Embryonic facial prominence (tissue), 1 donor: ENCODE measurements at regions not wholly inside any gene's neighbourhood (a gene's known extent, or its start where the extent isn't known, plus 50 kb on each side); places are given as distances from the start of the nearest gene placed in this dataset.

ENCODE experiments used
- DNase-seq: peaks from one replicate; pipeline ENCODE4 v3.0.0-alpha.2; 2016; ENCODE audit errors: extremely low spot score

- no peak for DNase-seq
Measured at GRCh38 chr6:33950891-33951889, 147.4 kb upstream of the MLN start.

GRCh38 chr6:33950472-33950881 is 146.7 kb upstream of the MLN start:
- no peak for DNase-seq

GRCh38 chr6:33949877-33950435 is 146.2 kb upstream of the MLN start:
- DNase-seq: no peak

GRCh38 chr6:33949111-33949510 is 145.3 kb upstream of the MLN start:
- DNase-seq: no peak

- no peak for DNase-seq
Measured at GRCh38 chr6:33947916-33948594, 144.3 kb upstream of the MLN start.

- DNase-seq: no peak
Measured at GRCh38 chr6:33947047-33947446, 143.2 kb upstream of the MLN start.

GRCh38 chr6:33945931-33946330 is 142.1 kb upstream of the MLN start:
- DNase-seq: no peak

- DNase-seq: no peak
Measured at GRCh38 chr6:33944686-33945411, 141.0 kb upstream of the MLN start.

GRCh38 chr6:33936886-33937285 is 133.1 kb upstream of the MLN start:
- DNase-seq: no peak

GRCh38 chr6:33935439-33936080 is 131.8 kb upstream of the MLN start:
- no peak for DNase-seq

GRCh38 chr6:33934731-33935270 is 131.0 kb upstream of the MLN start:
- DNase-seq: no peak

- no peak for DNase-seq
Measured at GRCh38 chr6:33933101-33933500, 129.3 kb upstream of the MLN start.

- no peak for DNase-seq
Measured at GRCh38 chr6:33931799-33932198, 128.0 kb upstream of the MLN start.

GRCh38 chr6:33929575-33930288 is 125.9 kb upstream of the MLN start:
- DNase-seq: no peak

GRCh38 chr6:33927616-33928015 is 123.8 kb upstream of the MLN start:
- DNase-seq: no peak

- DNase-seq: no peak
Measured at GRCh38 chr6:33927112-33927511, 123.3 kb upstream of the MLN start.

- DNase-seq: no peak
Measured at GRCh38 chr6:33926451-33926850, 122.6 kb upstream of the MLN start.

GRCh38 chr6:33925936-33926335 is 122.1 kb upstream of the MLN start:
- DNase-seq: no peak

- no peak for DNase-seq
Measured at GRCh38 chr6:33925210-33925609, 121.4 kb upstream of the MLN start.

GRCh38 chr6:33924681-33925080 is 120.9 kb upstream of the MLN start:
- no peak for DNase-seq
